ENCODE measurements at regions not wholly inside any gene's neighbourhood (a gene's known extent, or its start where the extent isn't known, plus 50 kb on each side); places are given as distances from the start of the nearest gene placed in this dataset.

DNA sequence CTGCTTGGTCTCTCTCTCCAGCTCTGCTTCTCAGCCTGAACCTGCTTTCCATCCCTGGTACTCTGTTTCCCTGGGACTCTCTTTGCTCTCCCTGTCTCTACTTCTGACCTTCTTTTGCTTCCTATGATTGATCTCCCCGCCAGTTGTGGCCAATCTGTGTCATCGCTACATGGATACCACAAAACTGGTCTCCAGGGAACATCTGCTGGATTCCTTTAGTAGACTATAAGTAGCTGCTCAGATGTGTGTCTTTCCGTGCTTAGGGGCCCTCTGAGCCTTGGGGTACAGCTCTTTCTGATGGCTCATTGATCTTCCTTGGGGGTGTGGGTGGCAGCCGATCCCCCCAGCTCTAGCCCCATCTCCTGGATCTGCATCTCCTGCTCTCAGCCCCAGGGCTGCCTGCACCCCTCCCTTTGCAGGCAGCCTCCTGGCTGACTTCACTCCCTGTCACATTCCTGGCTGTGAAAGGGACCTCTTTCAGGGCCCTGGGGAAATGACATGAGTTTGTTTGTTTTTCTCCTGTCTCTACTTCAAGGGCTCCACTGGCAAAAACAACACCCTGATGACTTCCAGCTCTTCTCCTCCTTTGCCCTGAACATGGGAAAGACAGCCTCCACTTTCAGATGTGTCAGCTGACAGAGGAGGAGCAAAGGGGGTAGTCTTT, 333.7 kb downstream of the CYP26B1 start:
- no peaks in the 10 kb centered on the region for H3K36me3 ChIP-seq (ENCODE audit: insufficient read depth, low read length)
- TF ChIP-seq SMC3 (conservative IDR thresholded peaks at IDR 0.05; ENCODE audit: poor library complexity) (no peak), EZH2 (IDR thresholded peaks at IDR 0.05; ENCODE audit: borderline replicate concordance, insufficient read depth, low read length, poor library complexity, severe bottlenecking) (no peak), RAD21 (conservative IDR thresholded peaks at IDR 0.05) (no peak), POLR2AphosphoS5 (IDR thresholded peaks at IDR 0.05) (no peak), EP300 (conservative IDR thresholded peaks at IDR 0.05; ENCODE audit: poor library complexity, severe bottlenecking) (no peak), MXI1 (conservative IDR thresholded peaks at IDR 0.05; ENCODE audit: poor library complexity, severe bottlenecking) (no peak), TAF1 (IDR thresholded peaks at IDR 0.05; ENCODE audit: low read depth) (no peak)
- TF ChIP-seq, protein P1, sequence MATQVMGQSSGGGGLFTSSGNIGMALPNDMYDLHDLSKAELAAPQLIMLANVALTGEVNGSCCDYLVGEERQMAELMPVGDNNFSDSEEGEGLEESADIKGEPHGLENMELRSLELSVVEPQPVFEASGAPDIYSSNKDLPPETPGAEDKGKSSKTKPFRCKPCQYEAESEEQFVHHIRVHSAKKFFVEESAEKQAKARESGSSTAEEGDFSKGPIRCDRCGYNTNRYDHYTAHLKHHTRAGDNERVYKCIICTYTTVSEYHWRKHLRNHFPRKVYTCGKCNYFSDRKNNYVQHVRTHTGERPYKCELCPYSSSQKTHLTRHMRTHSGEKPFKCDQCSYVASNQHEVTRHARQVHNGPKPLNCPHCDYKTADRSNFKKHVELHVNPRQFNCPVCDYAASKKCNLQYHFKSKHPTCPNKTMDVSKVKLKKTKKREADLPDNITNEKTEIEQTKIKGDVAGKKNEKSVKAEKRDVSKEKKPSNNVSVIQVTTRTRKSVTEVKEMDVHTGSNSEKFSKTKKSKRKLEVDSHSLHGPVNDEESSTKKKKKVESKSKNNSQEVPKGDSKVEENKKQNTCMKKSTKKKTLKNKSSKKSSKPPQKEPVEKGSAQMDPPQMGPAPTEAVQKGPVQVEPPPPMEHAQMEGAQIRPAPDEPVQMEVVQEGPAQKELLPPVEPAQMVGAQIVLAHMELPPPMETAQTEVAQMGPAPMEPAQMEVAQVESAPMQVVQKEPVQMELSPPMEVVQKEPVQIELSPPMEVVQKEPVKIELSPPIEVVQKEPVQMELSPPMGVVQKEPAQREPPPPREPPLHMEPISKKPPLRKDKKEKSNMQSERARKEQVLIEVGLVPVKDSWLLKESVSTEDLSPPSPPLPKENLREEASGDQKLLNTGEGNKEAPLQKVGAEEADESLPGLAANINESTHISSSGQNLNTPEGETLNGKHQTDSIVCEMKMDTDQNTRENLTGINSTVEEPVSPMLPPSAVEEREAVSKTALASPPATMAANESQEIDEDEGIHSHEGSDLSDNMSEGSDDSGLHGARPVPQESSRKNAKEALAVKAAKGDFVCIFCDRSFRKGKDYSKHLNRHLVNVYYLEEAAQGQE (IDR thresholded peaks at IDR 0.05; ENCODE audit: borderline replicate concordance), result no peak
- TF ChIP-seq, protein P2, sequence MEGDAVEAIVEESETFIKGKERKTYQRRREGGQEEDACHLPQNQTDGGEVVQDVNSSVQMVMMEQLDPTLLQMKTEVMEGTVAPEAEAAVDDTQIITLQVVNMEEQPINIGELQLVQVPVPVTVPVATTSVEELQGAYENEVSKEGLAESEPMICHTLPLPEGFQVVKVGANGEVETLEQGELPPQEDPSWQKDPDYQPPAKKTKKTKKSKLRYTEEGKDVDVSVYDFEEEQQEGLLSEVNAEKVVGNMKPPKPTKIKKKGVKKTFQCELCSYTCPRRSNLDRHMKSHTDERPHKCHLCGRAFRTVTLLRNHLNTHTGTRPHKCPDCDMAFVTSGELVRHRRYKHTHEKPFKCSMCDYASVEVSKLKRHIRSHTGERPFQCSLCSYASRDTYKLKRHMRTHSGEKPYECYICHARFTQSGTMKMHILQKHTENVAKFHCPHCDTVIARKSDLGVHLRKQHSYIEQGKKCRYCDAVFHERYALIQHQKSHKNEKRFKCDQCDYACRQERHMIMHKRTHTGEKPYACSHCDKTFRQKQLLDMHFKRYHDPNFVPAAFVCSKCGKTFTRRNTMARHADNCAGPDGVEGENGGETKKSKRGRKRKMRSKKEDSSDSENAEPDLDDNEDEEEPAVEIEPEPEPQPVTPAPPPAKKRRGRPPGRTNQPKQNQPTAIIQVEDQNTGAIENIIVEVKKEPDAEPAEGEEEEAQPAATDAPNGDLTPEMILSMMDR (IDR thresholded peaks at IDR 0.05; ENCODE audit: poor library complexity, severe bottlenecking), result no peak
- no peak overlapping the region for H3K4me2 ChIP-seq (ENCODE audit: low read length)
- no peaks in the 10 kb centered on the region for H3K27me3 ChIP-seq (ENCODE audit: insufficient read depth, low read depth, low read length)
- no peak overlapping the region for H3K4me3 ChIP-seq (ENCODE audit: low read length)
- no peak overlapping the region for H3K27ac ChIP-seq (ENCODE audit: low read length)
- H2AFZ ChIP-seq (ENCODE audit: low read depth, low read length), result no peak overlapping the region
- H3K9me3 ChIP-seq (ENCODE audit: low read length), result no peaks in the 10 kb centered on the region
- no peak overlapping the region for H3K9ac ChIP-seq (ENCODE audit: low read length)
- no peaks in the 10 kb centered on the region for H3F3A ChIP-seq (ENCODE audit: insufficient read depth, low read length, poor library complexity, severe bottlenecking)
- H3K79me2 ChIP-seq (replicated peaks; ENCODE audit: insufficient read depth, low read length), result no peaks in the 10 kb centered on the region
- no peaks in the 10 kb centered on the region for H4K20me1 ChIP-seq (ENCODE audit: insufficient read depth)
- no peaks in the 10 kb centered on the region for H3K9me2 ChIP-seq (ENCODE audit: insufficient read depth, low read length)

DNA sequence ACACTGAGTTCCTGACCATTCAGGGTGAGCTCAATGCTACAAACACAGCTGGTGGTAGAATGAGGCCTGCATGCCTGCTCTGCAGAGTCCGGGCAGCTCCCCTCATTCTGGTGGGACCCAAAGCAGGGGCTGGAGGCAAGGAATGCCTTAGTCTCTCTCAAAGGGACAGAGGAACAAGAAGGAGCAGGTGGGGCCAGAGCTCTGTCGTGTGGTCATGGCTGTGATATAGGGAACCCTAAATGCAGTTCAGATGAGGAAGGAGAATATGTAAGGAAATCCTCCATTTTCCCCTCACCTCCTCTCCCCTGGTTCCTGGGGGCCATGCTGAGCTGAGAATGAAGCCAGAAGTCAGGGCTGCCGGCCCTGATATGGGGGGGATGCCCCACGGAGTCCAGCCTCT, 334.3 kb downstream of the CYP26B1 start:
- Histone ChIP-seq H3K79me2 (replicated peaks; ENCODE audit: insufficient read depth, low read length) (no peaks in the 10 kb centered on the region), H3K27me3 (ENCODE audit: insufficient read depth, low read depth, low read length) (no peaks in the 10 kb centered on the region), H3K36me3 (ENCODE audit: insufficient read depth, low read length) (no peaks in the 10 kb centered on the region), H3K9ac (ENCODE audit: low read length) (no peak overlapping the region), H3F3A (ENCODE audit: insufficient read depth, low read length, poor library complexity, severe bottlenecking) (no peaks in the 10 kb centered on the region), H3K4me3 (ENCODE audit: low read length) (no peak overlapping the region), H3K9me2 (ENCODE audit: insufficient read depth, low read length) (no peaks in the 10 kb centered on the region), H3K27ac (ENCODE audit: low read length) (no peak overlapping the region), H3K4me2 (ENCODE audit: low read length) (no peak overlapping the region), H3K9me3 (ENCODE audit: low read length) (no peaks in the 10 kb centered on the region), H4K20me1 (ENCODE audit: insufficient read depth) (no peaks in the 10 kb centered on the region), H2AFZ (ENCODE audit: low read depth, low read length) (no peak overlapping the region)
- TF ChIP-seq RAD21 (conservative IDR thresholded peaks at IDR 0.05) (no peak), EP300 (conservative IDR thresholded peaks at IDR 0.05; ENCODE audit: poor library complexity, severe bottlenecking) (no peak), TAF1 (IDR thresholded peaks at IDR 0.05; ENCODE audit: low read depth) (no peak), POLR2AphosphoS5 (IDR thresholded peaks at IDR 0.05) (no peak), MXI1 (conservative IDR thresholded peaks at IDR 0.05; ENCODE audit: poor library complexity, severe bottlenecking) (no peak), SMC3 (conservative IDR thresholded peaks at IDR 0.05; ENCODE audit: poor library complexity) (no peak), EZH2 (IDR thresholded peaks at IDR 0.05; ENCODE audit: borderline replicate concordance, insufficient read depth, low read length, poor library complexity, severe bottlenecking) (no peak)
- TF ChIP-seq, protein P2 (IDR thresholded peaks at IDR 0.05; ENCODE audit: poor library complexity, severe bottlenecking), result no peak
- TF ChIP-seq, protein P1 (IDR thresholded peaks at IDR 0.05; ENCODE audit: borderline replicate concordance), result no peak

All from neural cell (in vitro differentiated cells).